HEK293 (cell line): ENCODE measurements at regions not wholly inside any gene's neighbourhood (a gene's known extent, or its start where the extent isn't known, plus 50 kb on each side); places are given as distances from the start of the nearest gene placed in this dataset.

Experiments
- CTCF ChIP-seq: fragments of 450-650 bp; formaldehyde crosslinking; IDR thresholded peaks from 2 replicates; pipeline ENCODE4 v1.5.1; 2016; ENCODE audit warnings: missing biosample characterization, missing genetic modification characterization
- KLF9 ChIP-seq: fragments of 450-650 bp; formaldehyde crosslinking; IDR thresholded peaks from 2 replicates; pipeline ENCODE4 v1.5.1; 2016; ENCODE audit warnings: missing biosample characterization, missing genetic modification characterization, low read depth
- REST ChIP-seq: fragments of 450-650 bp; formaldehyde crosslinking; IDR thresholded peaks from 2 replicates; pipeline ENCODE4 v1.5.1; 2016; ENCODE audit warnings: missing biosample characterization, missing genetic modification characterization
- ZBTB1 ChIP-seq: fragments of 450-650 bp; formaldehyde crosslinking; IDR thresholded peaks from 2 replicates; pipeline ENCODE4 v1.5.1; 2016; ENCODE audit warnings: missing biosample characterization, missing genetic modification characterization
- ZBTB20 ChIP-seq: fragments of 450-650 bp; formaldehyde crosslinking; IDR thresholded peaks from 2 replicates; pipeline ENCODE4 v1.5.1; 2016; ENCODE audit warnings: missing biosample characterization, missing genetic modification characterization
- ZNF133 ChIP-seq: fragments of 450-650 bp; formaldehyde crosslinking; IDR thresholded peaks from 2 replicates; pipeline ENCODE4 v1.5.1; 2016; ENCODE audit warnings: missing biosample characterization, missing genetic modification characterization
- ZNF18 ChIP-seq: fragments of 450-650 bp; formaldehyde crosslinking; IDR thresholded peaks from 2 replicates; pipeline ENCODE4 v1.5.1; 2016; ENCODE audit warnings: missing biosample characterization, missing genetic modification characterization
- ZNF394 ChIP-seq: fragments of 450-650 bp; formaldehyde crosslinking; IDR thresholded peaks from 2 replicates; pipeline ENCODE4 v1.5.1; 2016; ENCODE audit warnings: missing biosample characterization, missing genetic modification characterization, mild to moderate bottlenecking, moderate library complexity, borderline replicate concordance
- ZNF558 ChIP-seq: fragments of 450-650 bp; formaldehyde crosslinking; IDR thresholded peaks from 2 replicates; pipeline ENCODE4 v1.5.1; 2016; ENCODE audit warnings: missing biosample characterization, missing genetic modification characterization
- ZNF596 ChIP-seq: fragments of 450-650 bp; IDR thresholded peaks from 2 replicates; pipeline ENCODE4 v1.5.0; 2018; ENCODE audit warnings: missing biosample characterization, mild to moderate bottlenecking, missing genetic modification characterization, moderate library complexity
- ZNF610 ChIP-seq: fragments of 450-650 bp; formaldehyde crosslinking; IDR thresholded peaks from 2 replicates; pipeline ENCODE4 v1.5.1; 2016; ENCODE audit warnings: missing biosample characterization, missing genetic modification characterization, borderline replicate concordance

DNA sequence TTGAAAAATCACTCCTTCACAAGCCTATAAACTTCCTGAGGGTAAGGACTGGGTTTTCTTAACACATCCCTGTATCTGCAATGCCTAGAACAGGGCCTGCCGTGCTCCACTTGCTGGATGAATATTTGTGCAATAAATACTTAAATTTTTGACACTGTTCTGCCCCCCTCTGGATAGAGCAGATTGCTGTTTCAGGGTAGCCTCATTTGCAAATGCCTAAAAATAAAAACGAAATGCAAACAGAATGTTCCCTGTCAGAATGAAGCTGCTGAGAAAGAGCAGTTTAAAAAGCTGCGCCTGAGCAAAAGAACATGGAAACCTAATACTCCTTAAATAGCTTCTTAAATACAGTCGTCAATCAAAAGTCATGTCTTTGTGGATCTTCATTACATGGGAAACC, 385.3 kb downstream of the PRELID2 start:
- TF ChIP-seq ZNF394 (tag by site-specific recombination) (no peak), ZNF133 (tag by site-specific recombination) (no peak), ZNF596 (tag by site-specific recombination) (no peak), ZNF18 (tag by site-specific recombination) (no peak), ZBTB20 (tag by site-specific recombination) (no peak), ZNF558 (tag by site-specific recombination) (no peak), REST (no peak), KLF9 (tag by site-specific recombination) (no peak), CTCF (no peak), ZBTB1 (tag by site-specific recombination) (no peak), ZNF610 (no peak)
